WTC11 (cell line): ENCODE measurements at regions not wholly inside any gene's neighbourhood (a gene's known extent, or its start where the extent isn't known, plus 50 kb on each side); places are given as distances from the start of the nearest gene placed in this dataset.

Experiments
- ATF3 ChIP-seq: sonication (generic); formaldehyde crosslinking; conservative IDR thresholded peaks from 2 replicates; pipeline ENCODE4 v1.8.1; 2022; ENCODE audit warnings: mild to moderate bottlenecking, missing genetic modification reagents
- CTCF ChIP-seq: fragments of 200-600 bp; IDR thresholded peaks from 2 replicates; pipeline ENCODE4 v1.8.0; 2022; ENCODE audit warnings: antibody characterized with exemption
- FOXP4 ChIP-seq: sonication (generic); formaldehyde crosslinking; IDR thresholded peaks from 2 replicates; pipeline ENCODE4 v1.8.0; 2022; ENCODE audit warnings: mild to moderate bottlenecking, missing genetic modification reagents
- JUN ChIP-seq: sonication (generic); formaldehyde crosslinking; IDR thresholded peaks from 2 replicates; pipeline ENCODE4 v1.8.0; 2023; ENCODE audit warnings: mild to moderate bottlenecking, missing genetic modification reagents

GRCh38 chr13:32877491-32877890 is 138.7 kb upstream of the KL start:
- TF ChIP-seq FOXP4 (CRISPR knock-in tag) (no peak), ATF3 (no peak), JUN (CRISPR knock-in tag) (no peak), CTCF (no peak)
